Right renal cortex interstitium (tissue), 3 donors: ENCODE measurements at regions not wholly inside any gene's neighbourhood (a gene's known extent, or its start where the extent isn't known, plus 50 kb on each side); places are given as distances from the start of the nearest gene placed in this dataset.
"Not testable (repeated sequence)": the region's sequence is repeated elsewhere in the genome, so short reads cannot be mapped to it uniquely, and the experiment has no call there.

ENCODE experiments used
- DNase-seq, 3 donors: peaks; one replicate each; pipeline ENCODE4 v3.0.0-alpha.2; 2013; ENCODE audit warnings: low read depth in 3 of 3, low spot score in 2 of 3

DNA sequence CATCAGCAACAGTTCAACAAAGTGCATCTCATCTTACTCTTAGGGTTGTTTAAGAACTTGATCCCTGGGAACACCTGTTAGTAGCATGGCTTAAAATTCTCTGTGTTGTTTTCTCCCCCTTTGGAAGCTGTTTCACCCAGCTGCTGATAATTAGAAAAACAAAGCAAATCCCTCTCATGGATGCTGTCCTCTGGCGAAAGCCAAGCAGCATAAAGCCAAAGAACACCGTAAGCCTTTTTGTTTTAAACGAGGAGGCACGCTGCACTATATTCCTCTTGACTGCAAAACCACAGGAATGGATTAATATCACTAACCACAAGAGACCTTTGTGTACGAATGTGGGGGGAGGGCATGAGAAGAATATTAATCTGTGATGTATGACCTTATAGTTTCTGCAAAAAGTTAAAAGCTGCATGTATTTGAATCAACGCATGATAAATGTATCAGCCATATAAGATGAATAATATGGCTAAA lies 923.2 kb downstream of the LTN1 start:
- no peak for DNase-seq

GRCh38 chr21:28068455-28069358 lies 924.0 kb downstream of the LTN1 start:
- no peak for DNase-seq

DNA sequence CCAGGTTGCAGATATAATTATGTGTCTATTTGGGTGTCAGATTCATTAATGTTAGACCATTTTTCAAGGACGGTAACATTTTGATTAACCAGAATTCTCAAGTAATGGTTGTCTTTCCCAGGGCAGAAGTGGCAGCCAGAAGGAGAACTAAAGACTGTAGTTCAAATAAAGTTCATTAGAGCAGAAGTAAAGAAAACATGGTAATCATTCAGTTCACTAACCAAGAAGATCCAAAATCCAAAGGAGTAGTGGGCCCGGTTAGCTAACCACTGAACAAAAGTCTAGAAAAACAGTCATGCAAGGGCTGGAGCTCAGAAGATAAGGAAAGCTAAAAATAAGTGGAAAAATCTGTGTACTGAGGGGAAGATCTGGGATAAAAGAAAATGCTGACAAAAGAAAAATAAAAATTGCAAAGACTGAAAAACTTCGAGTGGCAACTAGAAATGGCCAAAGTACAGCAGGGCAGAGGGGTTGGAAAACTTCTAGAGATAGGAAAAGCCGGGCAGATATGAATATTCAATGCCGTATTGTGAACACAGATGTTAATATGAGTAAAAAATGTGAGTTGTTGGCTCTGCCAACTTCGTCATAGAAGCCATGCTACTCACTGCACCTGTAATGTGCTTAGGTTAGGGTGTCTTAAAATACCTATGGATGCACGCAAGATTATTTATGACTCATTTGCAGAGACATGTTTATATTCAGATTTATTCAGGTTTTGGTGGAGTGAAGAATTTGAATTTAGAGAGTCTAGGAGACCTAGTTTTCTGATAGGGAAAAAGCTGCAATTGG lies 925.9 kb downstream of the LTN1 start:
- no peak for DNase-seq

DNA sequence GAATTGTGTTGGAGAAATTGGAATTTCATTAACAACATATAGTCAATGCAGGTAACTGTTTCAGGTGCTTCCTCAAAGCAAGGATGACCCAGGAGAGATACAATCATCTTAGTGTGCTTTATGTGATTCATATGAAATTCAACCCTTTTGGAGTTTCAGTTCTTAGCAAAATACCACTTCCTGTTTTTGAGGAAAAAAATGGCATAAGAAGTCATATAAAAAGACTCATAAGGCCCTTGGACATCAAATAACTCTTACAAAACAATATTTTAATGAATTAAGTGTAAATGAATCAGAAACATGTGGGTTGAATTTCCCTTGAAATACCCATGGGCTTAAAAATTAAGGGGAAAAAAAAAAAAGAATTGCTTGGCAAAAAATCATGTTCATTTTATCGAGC lies 926.6 kb downstream of the LTN1 start:
- no peak for DNase-seq

- DNase-seq, result no peak
Observed at GRCh38 chr21:28063241-28064216, 929.1 kb downstream of the LTN1 start.

GRCh38 chr21:28052956-28053355 lies 939.7 kb downstream of the LTN1 start:
- not testable (repeated sequence) for DNase-seq

- DNase-seq, result not testable (repeated sequence)
Observed at GRCh38 chr21:28051649-28052048, 941.0 kb downstream of the LTN1 start.

- DNase-seq, result not testable (repeated sequence)
Observed at GRCh38 chr21:28035692-28036091, 957.0 kb downstream of the LTN1 start.

- DNase-seq, result not testable (repeated sequence)
Observed at GRCh38 chr21:28034916-28035315, 957.8 kb downstream of the LTN1 start.

DNA sequence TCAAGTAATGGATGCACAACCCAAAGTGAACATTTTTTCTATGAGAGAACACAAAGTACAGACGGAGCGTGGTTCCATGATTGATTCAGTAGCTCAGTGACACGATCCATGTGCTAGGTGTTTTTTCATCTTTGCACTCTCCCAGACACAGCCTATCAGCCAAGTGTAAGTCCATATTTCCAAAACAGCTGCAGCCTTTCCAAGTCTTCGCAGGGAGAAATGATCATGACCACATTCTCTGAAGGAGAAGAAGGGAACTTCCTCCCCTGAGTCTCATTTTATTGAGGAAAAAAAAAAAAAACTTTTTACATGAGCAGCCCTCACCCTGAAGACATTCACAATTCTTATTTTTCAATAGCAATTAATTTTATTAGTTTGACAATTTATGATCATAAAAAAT lies 958.3 kb downstream of the LTN1 start:
- not testable (repeated sequence) for DNase-seq

- DNase-seq, result not testable (repeated sequence)
Observed at GRCh38 chr21:28032652-28033051, 960.0 kb downstream of the LTN1 start.

DNA sequence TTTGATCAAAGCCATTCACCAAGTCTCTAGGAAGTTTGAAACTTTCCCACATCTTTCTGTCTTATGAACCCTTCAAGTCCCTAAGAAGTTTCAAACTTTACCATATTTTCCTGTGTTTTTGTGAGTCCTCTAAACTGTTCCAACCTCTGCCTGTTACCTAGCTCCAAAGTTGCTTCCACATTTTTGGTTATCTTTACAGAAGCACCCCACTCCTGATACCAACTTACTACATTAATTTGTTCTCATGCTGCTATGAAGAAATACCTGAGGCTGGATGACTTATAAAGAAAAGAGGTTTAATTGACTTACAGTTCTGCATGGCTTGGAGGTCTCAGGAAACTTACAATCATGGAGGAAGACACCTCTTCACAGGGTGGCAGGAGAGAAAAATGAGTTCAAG lies 961.6 kb downstream of the LTN1 start:
- not testable (repeated sequence) for DNase-seq

DNA sequence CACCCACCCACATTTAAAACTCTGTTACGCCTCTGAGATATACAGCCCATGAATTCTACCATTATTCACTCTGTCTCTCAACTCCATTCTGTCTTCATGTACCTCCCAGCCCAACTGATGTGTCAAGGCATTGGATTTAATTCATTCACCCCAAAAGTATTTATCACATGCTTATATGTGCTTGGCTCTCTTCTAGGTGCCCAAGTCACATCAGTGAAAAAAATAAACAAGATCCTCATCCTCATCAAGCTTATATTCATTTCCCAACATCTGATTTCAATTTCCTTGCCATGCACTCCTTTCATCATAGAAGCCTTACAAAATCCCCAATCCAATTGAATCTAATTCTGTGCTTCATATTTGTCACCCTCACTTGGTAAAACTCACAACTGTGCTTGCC lies 967.6 kb downstream of the LTN1 start:
- no peak for DNase-seq

DNA sequence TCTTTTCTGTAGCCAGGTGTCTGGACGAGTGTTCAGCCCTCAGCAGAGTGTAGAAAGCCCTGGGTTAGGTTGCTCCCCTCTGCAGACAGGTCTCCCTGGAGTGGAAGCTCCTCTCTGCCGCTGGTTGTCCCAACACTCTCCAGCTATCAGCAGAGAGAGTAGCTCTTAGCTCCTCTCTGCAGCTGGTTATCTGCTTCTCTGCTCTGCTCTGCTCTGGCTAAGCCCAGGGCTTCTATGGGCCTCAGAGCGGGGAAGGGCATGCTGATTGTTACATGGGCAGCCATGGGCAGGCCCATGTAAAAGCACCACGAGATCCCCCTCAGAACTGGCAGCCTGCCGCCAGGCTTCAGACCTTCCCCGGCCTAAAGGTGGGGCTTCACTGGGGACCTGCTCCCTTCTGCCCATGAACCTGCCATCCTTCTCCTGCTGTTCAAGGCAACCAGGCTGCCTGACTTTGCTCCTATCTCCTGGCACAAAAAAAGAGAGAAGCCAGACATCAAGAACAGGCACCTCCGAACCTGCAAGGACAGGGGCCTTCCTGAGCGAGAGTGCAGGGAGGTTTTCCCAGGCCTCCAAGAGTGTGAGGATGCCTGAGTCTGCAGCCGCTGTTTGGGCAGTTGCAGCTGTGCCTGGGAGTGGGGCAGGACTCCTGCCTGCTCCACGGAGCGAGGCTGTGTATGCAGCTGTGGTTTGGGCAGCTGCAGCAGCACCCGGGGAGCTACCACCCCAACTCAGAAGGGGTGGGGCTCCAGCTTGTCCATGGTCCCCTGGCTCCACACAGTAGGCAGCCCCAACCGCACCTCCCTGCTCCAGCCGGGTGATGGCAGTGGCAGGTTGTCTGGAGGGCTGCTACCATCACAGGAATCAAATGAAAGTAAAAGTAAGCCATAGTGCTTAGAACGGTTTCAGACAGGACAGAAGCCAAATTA lies 973.7 kb downstream of the LTN1 start:
- DNase-seq, result no peak

- no peak for DNase-seq
Observed at GRCh38 chr21:28018213-28018612, 974.5 kb downstream of the LTN1 start.

DNA sequence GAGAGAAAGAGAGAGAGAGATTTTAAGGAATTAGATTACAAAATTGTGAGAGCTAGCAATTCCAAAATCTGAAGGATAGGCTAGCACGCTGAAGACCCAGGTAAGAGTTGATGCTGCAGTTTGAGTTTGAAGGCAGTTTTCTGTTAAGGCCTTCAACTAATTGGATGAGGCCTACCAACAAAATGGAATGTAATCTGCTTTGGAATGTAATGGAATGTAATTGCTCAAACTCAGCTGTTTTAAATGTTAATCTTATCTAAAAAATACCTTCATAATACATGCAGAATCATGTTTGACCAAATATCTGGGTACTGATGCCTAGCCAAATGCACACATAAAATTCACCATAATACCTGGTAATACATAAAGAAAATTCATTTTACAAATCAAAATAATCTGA lies 976.1 kb downstream of the LTN1 start:
- DNase-seq, result no peak

- DNase-seq, result not testable (repeated sequence)
Observed at GRCh38 chr21:28013123-28013522, 979.6 kb downstream of the LTN1 start.

DNA sequence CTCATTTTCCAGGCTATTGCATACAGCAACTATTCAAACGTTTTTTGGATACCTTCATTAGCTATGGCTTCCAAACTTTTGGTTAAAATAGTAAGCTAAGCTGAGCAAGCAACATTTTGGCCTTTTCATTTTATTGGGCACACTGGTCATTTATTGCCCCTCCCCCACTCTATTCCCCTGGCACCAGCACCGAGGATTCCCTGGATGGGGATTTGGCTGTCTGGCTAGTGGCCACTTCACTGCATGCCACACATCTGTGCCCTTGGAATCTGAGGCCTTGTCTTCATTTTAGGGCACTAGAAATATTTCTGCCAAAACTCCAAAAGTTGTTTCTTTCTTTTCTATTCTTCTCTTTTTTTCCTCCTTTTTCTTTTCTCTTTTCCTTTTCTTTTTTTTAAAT lies 980.7 kb downstream of the LTN1 start:
- DNase-seq, result not testable (repeated sequence)

DNA sequence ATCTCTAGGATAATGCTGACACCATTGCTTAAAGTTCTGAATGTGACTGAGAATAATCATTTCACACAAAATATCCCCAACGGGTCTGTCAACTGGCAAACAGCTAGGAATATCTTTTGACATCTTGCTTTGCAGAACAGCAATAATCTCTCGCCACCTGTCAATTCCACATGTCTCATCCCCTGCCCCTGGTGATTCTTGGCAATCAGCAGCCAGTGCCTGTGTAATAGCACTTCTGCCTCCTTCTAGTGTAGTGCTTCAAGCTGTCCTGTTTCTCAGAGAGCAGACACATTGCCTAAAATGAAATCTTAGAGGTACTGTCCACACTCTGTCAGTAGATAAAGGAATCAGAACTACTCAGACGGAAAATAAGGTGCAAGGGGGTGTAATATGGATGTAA lies 984.4 kb downstream of the LTN1 start:
- not testable (repeated sequence) for DNase-seq
